Right lobe of liver (tissue), 6 donors: ENCODE measurements at regions not wholly inside any gene's neighbourhood (a gene's known extent, or its start where the extent isn't known, plus 50 kb on each side); places are given as distances from the start of the nearest gene placed in this dataset.
"Not testable (repeated sequence)": the region's sequence is repeated elsewhere in the genome, so short reads cannot be mapped to it uniquely, and the experiment has no call there.

Experiments
- ATAC-seq, 4 donors: fragments of 200-7000 bp; cut with Tn5 transposase; one replicate each; pipeline ENCODE4 v1.9.1; 2020; ENCODE audit warnings: mild to moderate bottlenecking in 4 of 4, moderate library complexity in 4 of 4
- DNase-seq, 3 donors: peaks; one replicate each; pipeline ENCODE4 v3.0.0-alpha.2; 2020
- H3K27ac ChIP-seq, 3 donors: fragments of 200-600 bp; one replicate each; pipeline ENCODE4 v1.8.0; 2022
- H3K27me3 ChIP-seq, 2 donors: fragments of 200-600 bp; one replicate each; pipeline ENCODE4 v1.8.0; 2022
- H3K36me3 ChIP-seq, 4 donors: fragments of 200-600 bp; sonication (generic) in 1 of 4; one replicate each; pipeline versions ENCODE4 v1.5.1 to v1.8.0; 2017 to 2022; ENCODE audit warnings: control low read depth in 1 of 4
- H3K4me1 ChIP-seq, 4 donors: fragments of 200-600 bp; sonication (generic) in 1 of 4; one replicate each; pipeline versions ENCODE4 v1.5.1 to v1.8.0; 2017 to 2022; ENCODE audit warnings: control low read depth in 1 of 4
- H3K4me3 ChIP-seq, 3 donors: fragments of 200-600 bp; one replicate each; pipeline ENCODE4 v1.8.0; 2022
- H3K9me3 ChIP-seq, 4 donors: fragments of 200-600 bp; sonication (generic) in 1 of 4; one replicate each; pipeline versions ENCODE4 v1.5.1 to v1.8.0; 2017 to 2022; ENCODE audit warnings: control low read depth in 1 of 4
- POLR2A ChIP-seq: fragments of 450-650 bp; IDR thresholded peaks from one replicate; pipeline ENCODE4 v1.6.1; 2017; ENCODE audit warnings: antibody characterized with exemption, mild to moderate bottlenecking
- WGBS: methylation state at CpG from one replicate; pipeline ENCODE4 v1.1.6; 2018; ENCODE audit warnings: low coverage, low lambda C conversion rate; ENCODE audit not compliant: insufficient coverage; ENCODE audit errors: missing lambda C conversion rate; 5-methylcytosine and 5-hydroxymethylcytosine counted together
- intact Hi-C, 2 donors: fragments of 100-400 bp; cut with DNase I; formaldehyde crosslinking; loops; one replicate each; pipeline versions ENCODE4 v1.11.2 to v1.14.1; 2022
- TF ChIP-seq, protein P1 (sequence below), 4 donors: fragments of 200-600 bp in 3 of 4; fragments of 450-650 bp in 1 of 4; IDR thresholded peaks; one replicate each; pipeline versions ENCODE4 v1.5.1 to v1.8.0; 2016 to 2022; ENCODE audit warnings: antibody characterized with exemption in 4 of 4, mild to moderate bottlenecking in 2 of 4
- donor health status: DM: no; HTN: yes; CAD: no.
- donor health status: DM: no; HTN: no; CAD: no.
- donor health status: DM: no; HTN: no; CAD: no.
- donor health status: DM: no; HTN: yes; CAD: no.
- donor health status: DM: no; HTN: yes; CAD: no.

DNA sequence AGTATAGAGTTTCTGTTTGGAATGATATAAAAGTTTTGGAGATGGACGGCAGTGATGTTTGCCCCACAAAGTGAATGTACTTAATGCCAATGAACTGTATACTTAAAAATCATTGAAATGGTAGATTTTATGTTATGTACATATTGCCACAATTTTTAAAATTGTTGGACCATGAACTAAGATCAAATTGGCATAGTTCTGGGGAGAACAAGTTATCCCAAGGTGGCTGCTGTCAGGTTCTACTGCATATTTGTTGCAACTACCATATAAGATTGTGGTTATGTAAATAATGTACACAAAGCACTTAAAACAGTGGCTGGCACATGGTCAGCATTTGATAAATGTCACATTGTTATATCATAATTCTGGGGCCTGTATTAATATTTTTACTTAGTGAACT lies 466.4 kb downstream of the SIPA1L2 start:
- 70% methylated on average over 1 of the region's 1 CpG for WGBS
- H3K4me3 ChIP-seq = no peak overlapping the region
- no peak overlapping the region for H3K27ac ChIP-seq
- ATAC-seq = no peak
- H3K9me3 ChIP-seq = no peaks in the 10 kb centered on the region
- no peak for DNase-seq
- H3K4me1 ChIP-seq = no peaks in the 10 kb centered on the region
- no peaks in the 10 kb centered on the region for H3K27me3 ChIP-seq
- intact Hi-C loops = no loop called here
- no peaks in the 10 kb centered on the region for H3K36me3 ChIP-seq
- TF ChIP-seq, protein P1, sequence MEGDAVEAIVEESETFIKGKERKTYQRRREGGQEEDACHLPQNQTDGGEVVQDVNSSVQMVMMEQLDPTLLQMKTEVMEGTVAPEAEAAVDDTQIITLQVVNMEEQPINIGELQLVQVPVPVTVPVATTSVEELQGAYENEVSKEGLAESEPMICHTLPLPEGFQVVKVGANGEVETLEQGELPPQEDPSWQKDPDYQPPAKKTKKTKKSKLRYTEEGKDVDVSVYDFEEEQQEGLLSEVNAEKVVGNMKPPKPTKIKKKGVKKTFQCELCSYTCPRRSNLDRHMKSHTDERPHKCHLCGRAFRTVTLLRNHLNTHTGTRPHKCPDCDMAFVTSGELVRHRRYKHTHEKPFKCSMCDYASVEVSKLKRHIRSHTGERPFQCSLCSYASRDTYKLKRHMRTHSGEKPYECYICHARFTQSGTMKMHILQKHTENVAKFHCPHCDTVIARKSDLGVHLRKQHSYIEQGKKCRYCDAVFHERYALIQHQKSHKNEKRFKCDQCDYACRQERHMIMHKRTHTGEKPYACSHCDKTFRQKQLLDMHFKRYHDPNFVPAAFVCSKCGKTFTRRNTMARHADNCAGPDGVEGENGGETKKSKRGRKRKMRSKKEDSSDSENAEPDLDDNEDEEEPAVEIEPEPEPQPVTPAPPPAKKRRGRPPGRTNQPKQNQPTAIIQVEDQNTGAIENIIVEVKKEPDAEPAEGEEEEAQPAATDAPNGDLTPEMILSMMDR (IDR thresholded peaks at IDR 0.05) = no peak
- TF ChIP-seq POLR2A = no peak

DNA sequence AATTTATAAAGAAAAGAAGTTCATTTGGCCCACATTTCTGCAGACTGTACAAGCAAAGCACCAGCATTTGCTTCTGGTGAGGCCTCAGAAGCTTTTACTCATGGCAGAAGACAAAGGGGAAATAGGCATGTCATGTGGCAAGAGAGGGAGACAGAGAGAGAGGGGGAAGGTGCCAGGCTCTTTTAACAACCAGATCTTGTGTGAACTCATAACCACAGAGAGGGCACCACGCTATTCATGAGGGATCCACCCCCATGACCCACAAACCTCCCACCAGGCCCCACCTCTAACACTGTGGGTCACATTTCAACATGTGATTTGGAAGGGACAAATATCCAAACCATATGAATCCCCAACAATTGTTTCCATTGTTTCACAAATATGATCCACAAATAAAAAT lies 467.9 kb downstream of the SIPA1L2 start:
- H3K36me3 ChIP-seq = no peaks in the 10 kb centered on the region
- H3K9me3 ChIP-seq = no peaks in the 10 kb centered on the region
- TF ChIP-seq POLR2A = no peak
- TF ChIP-seq, protein P1 (IDR thresholded peaks at IDR 0.05) = no peak
- DNase-seq = no peak
- H3K4me1 ChIP-seq = no peaks in the 10 kb centered on the region
- H3K27ac ChIP-seq = no peak overlapping the region
- no peaks in the 10 kb centered on the region for H3K27me3 ChIP-seq
- ATAC-seq = no peak
- H3K4me3 ChIP-seq = no peak overlapping the region
- intact Hi-C loops = no loop called here
- no CpG with 5 or more reads among the region's 1 CpG for WGBS

DNA sequence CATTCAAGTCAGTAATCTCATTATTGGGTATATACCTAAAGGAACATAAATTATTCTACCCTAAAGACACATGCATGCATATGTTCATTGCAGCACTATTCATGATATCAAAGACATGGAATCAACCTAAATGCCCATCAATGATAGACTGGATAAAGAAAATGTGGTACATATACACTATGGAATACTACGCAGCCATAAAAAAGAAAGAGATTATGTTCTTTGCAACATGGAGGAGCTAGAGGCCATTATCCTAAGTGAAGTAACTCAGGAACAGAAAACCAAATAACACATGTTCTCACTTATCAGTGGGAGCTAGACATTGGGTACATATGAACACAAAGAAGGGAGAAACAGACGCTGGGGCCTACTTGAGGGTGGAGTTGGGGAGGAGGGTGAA lies 471.4 kb downstream of the SIPA1L2 start:
- H3K4me1 ChIP-seq, H3K27ac ChIP-seq, H3K4me3 ChIP-seq, H3K27me3 ChIP-seq, H3K36me3 ChIP-seq, DNase-seq, H3K9me3 ChIP-seq, ATAC-seq, intact Hi-C loops: not testable (repeated sequence)
- WGBS = 90% methylated on average over 1 of the region's 2 CpGs

DNA sequence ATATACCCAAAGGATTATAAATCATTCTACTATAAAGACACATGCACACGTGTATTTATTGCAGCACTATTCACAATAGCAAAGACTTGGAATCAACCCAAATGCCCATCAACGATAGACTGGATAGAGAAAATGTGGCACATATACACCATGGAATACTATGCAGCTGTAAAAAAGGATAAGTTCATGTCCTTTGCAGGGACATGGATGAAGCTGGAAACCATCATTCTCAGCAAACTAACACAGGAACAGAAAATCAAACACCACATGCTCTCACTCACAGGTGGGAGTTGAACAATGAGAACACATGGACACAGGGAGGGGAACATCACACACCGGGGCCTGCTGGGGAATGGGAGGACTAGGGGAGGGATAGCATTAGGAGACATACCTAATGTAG lies 473.9 kb downstream of the SIPA1L2 start:
- ATAC-seq, H3K4me3 ChIP-seq, H3K27me3 ChIP-seq, H3K4me1 ChIP-seq, H3K27ac ChIP-seq, H3K36me3 ChIP-seq, DNase-seq, intact Hi-C loops, H3K9me3 ChIP-seq: not testable (repeated sequence)
- 90% methylated on average over 3 of the region's 3 CpGs for WGBS

DNA sequence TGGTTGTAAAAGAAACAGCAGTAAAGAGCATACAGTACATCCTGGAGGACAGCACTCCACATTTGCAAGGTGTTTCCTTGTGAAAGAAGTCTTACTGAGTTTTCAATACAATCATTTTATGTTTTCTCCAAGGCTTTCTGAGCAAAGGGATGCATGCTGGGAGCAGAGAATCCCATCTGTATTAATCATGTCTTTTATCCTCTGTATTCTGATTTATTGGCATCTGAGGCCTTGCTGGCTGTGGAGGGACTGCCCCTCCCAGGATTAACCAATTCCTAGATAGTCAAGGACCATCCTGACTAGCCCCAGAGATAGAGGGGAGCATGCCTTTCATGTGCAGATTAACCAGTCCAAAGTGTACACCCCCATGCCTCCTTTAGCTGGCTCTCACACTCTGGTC lies 476.3 kb downstream of the SIPA1L2 start:
- DNase-seq = no peak
- intact Hi-C loops = no loop called here
- TF ChIP-seq POLR2A = no peak
- TF ChIP-seq, protein P1 (IDR thresholded peaks at IDR 0.05) = no peak
- no peak overlapping the region for H3K27ac ChIP-seq
- H3K36me3 ChIP-seq = no peaks in the 10 kb centered on the region
- no peaks in the 10 kb centered on the region for H3K4me1 ChIP-seq
- H3K4me3 ChIP-seq = no peak overlapping the region
- H3K9me3 ChIP-seq = no peaks in the 10 kb centered on the region
- ATAC-seq = no peak
- no peaks in the 10 kb centered on the region for H3K27me3 ChIP-seq
